HG03039 (cell line): ENCODE measurements at regions not wholly inside any gene's neighbourhood (a gene's known extent, or its start where the extent isn't known, plus 50 kb on each side); places are given as distances from the start of the nearest gene placed in this dataset.

Source experiments
- ATAC-seq: cut with Tn5 transposase; IDR thresholded peaks from one replicate; pipeline ENCODE4 v1.9.1; 2021; ENCODE audit warnings: mild to moderate bottlenecking, moderate library complexity; ENCODE audit not compliant: unreplicated experiment

GRCh38 chr2:41621563-41621962 is 426.3 kb upstream of the PKDCC start:
- ATAC-seq = no peak

- no peak for ATAC-seq
Measured at GRCh38 chr2:41622301-41622700, 425.5 kb upstream of the PKDCC start.

GRCh38 chr2:41626936-41627335 is 420.9 kb upstream of the PKDCC start:
- ATAC-seq = no peak

- ATAC-seq = no peak
Measured at GRCh38 chr2:41634686-41635085, 413.1 kb upstream of the PKDCC start.

- no peak for ATAC-seq
Measured at GRCh38 chr2:41644936-41645335, 402.9 kb upstream of the PKDCC start.

GRCh38 chr2:41647468-41648050 is 400.3 kb upstream of the PKDCC start:
- ATAC-seq = no peak

- ATAC-seq = no peak
Measured at GRCh38 chr2:41657226-41657625, 390.6 kb upstream of the PKDCC start.

GRCh38 chr2:41659758-41660157 is 388.1 kb upstream of the PKDCC start:
- ATAC-seq = no peak

- no peak for ATAC-seq
Measured at GRCh38 chr2:41662461-41662860, 385.4 kb upstream of the PKDCC start.

- no peak for ATAC-seq
Measured at GRCh38 chr2:41663056-41663455, 384.8 kb upstream of the PKDCC start.

- no peak for ATAC-seq
Measured at GRCh38 chr2:41668529-41668928, 379.3 kb upstream of the PKDCC start.

GRCh38 chr2:41678639-41679038 is 369.2 kb upstream of the PKDCC start:
- no peak for ATAC-seq

GRCh38 chr2:41686156-41686555 is 361.7 kb upstream of the PKDCC start:
- no peak for ATAC-seq

- ATAC-seq = no peak
Measured at GRCh38 chr2:41691561-41691960, 356.3 kb upstream of the PKDCC start.

GRCh38 chr2:41694536-41695049 is 353.2 kb upstream of the PKDCC start:
- no peak for ATAC-seq

- no peak for ATAC-seq
Measured at GRCh38 chr2:41695198-41696113, 352.4 kb upstream of the PKDCC start.

GRCh38 chr2:41697389-41697788 is 350.4 kb upstream of the PKDCC start:
- no peak for ATAC-seq

GRCh38 chr2:41698678-41699422 is 349.0 kb upstream of the PKDCC start:
- ATAC-seq = no peak

GRCh38 chr2:41701231-41701630 is 346.6 kb upstream of the PKDCC start:
- no peak for ATAC-seq

GRCh38 chr2:41703123-41703522 is 344.7 kb upstream of the PKDCC start:
- no peak for ATAC-seq

- ATAC-seq = no peak
Measured at GRCh38 chr2:41705634-41706033, 342.2 kb upstream of the PKDCC start.
